NCI-H748 treated with DMSO at 0.1 percent for 48 hours (cell line): ENCODE measurements at regions not wholly inside any gene's neighbourhood (a gene's known extent, or its start where the extent isn't known, plus 50 kb on each side); places are given as distances from the start of the nearest gene placed in this dataset.

Experiments used
- DNase-seq: peaks from one replicate; lab custom pipeline; 2025; lab: John Stamatoyannopoulos, UW

DNA sequence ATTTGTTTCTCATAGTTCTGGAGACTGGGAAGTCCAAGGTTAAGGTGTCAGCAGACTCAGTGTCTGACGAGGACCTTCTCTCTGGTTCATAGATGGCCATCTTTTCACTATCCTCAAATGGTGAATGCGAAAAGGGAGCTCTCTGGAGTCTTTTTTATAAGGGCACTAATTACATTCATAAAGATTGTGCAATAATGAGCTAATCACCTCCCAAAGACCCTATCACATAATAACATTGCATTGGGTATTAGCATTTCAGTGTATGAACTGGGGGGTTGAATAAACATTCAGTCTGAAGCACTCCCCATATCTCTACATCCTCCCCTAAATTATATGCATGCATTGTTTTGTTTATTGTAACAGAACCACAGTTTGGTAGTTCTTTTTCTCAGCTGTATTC, 1086.5 kb downstream of the CDH11 start:
- no peak for DNase-seq

- DNase-seq = no peak
Observed at GRCh38 chr16:64019339-64019738, 1102.5 kb downstream of the CDH11 start.

- no peak for DNase-seq
Observed at GRCh38 chr16:64017796-64018195, 1104.1 kb downstream of the CDH11 start.

- DNase-seq = no peak
Observed at GRCh38 chr16:64013856-64014255, 1108.0 kb downstream of the CDH11 start.

GRCh38 chr16:64012166-64012565, 1109.7 kb downstream of the CDH11 start:
- no peak for DNase-seq

- DNase-seq = no peak
Observed at GRCh38 chr16:64011650-64012049, 1110.2 kb downstream of the CDH11 start.

DNA sequence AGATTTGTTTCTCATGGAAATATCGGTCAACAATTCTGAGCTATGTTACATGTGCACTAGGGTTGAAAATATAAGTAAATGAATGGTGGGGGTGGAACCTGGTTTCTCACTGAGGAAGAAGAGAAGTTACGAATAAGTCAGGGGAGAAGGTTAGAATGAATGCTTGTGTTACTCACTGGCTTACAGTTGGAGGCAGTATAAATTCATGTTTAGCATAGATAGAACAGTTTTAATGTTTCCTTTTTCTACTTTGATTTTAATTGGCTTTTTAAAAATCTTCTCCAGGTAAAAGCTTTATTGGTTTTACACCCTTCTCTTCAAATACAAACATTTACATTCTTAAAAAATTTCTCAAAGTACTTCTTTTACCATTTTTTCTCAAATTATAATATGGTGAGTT, 1113.7 kb downstream of the CDH11 start:
- no peak for DNase-seq

- no peak for DNase-seq
Observed at GRCh38 chr16:64004116-64004515, 1117.7 kb downstream of the CDH11 start.

DNA sequence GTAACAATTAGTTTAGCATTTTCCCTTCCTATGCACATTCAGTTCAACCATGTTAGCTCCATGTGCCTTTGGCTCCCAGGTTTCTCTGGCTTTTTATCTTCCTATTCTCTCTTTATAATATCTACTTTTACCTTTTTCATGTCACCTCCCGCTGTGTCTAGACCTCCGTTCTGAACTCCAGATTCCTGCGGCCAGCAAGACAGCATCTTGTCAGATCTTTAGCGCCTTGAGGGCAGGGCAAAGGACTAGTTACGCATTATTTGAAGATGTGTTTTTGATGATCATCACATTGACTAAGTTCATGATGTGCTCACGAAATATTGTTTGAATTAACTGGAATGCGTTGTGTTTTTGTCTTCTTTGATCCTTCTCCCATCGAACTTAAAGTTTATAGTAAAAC, 1126.8 kb downstream of the CDH11 start:
- DNase-seq = no peak

DNA sequence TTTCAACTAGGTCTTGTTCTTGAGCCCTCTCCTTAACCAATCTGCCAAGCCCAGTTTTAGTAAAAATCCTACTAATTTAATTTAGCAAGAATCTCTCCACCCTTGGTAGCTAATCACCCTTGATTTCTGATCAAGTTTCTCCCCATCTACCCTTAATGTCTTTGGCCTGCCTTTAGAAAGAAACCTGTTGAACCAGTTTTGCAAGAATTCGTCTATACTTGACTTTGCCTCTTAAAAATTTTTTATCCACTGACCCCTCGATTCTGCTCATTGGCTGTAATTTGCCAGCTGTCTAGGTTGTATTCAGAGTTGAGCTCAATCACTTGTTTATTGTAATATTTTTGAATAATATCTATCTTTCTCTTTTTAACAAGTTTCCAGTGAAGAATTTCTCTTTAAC, 1138.5 kb downstream of the CDH11 start:
- peak; percentile 80 for DNase-seq

- DNase-seq = no peak
Observed at GRCh38 chr16:63982741-63983140, 1139.1 kb downstream of the CDH11 start.

GRCh38 chr16:63982110-63982509, 1139.8 kb downstream of the CDH11 start:
- DNase-seq = no peak

DNA sequence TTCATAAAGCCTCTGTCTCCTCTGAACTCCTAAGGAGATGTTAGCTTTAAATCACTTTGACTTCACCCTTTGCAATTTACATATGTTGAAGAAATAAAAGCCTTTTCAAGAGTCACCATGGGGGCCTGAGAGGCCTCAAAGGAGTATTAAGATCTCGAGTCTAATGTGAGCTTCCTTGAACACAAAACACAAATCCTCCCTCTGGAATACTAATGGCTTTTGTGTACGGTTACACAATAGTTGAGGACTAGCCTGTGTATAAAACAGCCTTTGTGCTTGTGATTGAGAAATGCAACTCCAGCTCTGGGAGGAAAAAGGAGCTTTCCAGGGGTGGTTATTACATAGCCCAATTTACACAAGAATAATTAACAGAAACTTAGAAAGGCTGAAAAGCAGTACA, 1140.2 kb downstream of the CDH11 start:
- no peak for DNase-seq

DNA sequence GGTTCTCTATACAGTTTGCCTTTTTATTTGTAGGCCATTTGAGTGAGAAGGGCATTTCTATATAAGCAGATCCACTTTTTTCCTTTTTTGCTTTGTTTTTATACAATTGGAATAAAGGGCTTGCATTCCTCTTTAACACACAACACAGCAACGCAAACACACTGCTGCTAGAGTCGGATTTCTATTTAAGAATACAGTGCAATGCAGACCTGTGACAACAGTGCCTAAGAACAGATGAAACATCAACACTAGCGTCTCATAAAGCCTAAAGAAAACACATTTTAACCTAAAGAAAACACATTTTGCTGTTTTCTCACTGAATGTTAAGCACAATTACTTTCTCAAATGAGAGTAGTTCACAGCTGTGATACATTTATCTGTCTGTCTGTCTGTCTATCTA, 1141.1 kb downstream of the CDH11 start:
- no peak for DNase-seq

GRCh38 chr16:63978240-63978639, 1143.6 kb downstream of the CDH11 start:
- no peak for DNase-seq

DNA sequence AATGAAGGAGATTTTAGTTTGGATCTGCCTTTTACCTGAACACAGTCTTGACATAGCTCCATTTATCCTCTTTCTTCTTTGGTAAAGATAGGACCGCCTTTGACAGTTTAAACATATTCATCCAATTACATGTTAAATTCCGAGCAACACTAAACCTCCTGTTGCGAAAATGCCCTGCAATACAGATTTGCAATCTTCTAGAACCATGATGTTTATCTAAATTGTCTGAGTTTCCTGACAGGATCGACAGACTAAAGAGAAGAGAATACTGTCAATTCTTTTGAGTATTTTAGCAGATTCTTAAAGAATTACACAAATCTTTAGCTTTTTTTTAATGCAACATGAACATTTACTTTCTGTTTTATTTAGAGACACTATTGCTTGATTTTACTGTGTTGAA, 1145.5 kb downstream of the CDH11 start:
- DNase-seq = no peak

DNA sequence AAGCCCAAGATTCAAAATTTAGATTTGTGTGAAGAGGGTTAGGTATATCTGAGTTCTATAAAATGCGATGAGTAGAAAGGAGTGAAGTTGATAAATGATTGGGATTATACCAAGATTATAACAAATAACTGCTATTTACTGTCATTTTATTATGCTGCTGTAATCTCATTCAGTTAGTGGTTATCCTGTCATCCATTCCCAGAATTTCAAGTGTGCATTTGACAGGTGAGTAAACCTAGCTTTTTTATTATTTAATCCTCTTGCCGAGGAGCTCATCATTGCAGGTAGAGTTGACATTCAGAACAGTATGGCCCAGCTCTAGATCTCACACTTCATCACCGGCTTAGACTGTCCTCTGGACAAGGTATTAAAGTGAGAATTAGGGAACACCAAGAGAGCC, 1146.2 kb downstream of the CDH11 start:
- DNase-seq = no peak

GRCh38 chr16:63967966-63968365, 1153.9 kb downstream of the CDH11 start:
- DNase-seq = no peak

DNA sequence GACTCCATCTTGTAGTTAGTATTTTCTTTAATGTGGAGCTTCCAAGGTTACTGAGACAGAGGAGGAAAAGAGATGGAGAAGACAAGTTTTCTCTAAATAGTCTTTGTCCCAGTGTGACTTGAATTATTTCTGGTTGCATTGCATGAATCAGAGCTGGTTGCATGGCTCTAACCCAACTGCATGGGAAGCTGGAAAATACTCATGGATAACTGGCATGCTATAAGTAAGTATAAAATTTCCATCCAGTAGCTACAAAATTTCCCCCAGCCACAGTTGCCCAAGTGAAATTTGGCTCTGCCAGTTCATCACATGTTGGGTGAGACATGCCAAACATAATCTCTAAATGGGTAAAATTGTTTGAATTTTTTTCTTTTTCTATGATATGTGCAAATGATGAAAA, 1161.5 kb downstream of the CDH11 start:
- no peak for DNase-seq

- DNase-seq = no peak
Observed at GRCh38 chr16:63947022-63947421, 1174.8 kb downstream of the CDH11 start.

DNA sequence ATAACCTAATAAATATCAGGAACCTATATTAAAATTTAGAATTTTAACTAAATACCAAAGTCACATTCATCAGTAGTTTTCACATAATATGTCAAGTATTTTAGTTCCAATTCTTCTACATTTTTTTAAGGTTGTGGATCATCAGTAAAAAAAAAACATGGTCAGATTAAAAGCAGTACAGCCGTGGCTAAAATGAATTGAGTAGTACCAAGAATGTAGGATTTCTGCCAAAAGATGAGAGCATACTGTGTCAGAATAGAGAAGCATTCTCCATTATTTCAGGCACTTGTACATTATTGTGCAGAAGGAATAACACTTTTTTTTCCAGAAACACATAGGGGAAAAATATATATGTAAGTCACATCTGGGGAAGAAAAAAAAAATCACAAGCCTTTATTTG, 1176.1 kb downstream of the CDH11 start:
- no peak for DNase-seq

DNA sequence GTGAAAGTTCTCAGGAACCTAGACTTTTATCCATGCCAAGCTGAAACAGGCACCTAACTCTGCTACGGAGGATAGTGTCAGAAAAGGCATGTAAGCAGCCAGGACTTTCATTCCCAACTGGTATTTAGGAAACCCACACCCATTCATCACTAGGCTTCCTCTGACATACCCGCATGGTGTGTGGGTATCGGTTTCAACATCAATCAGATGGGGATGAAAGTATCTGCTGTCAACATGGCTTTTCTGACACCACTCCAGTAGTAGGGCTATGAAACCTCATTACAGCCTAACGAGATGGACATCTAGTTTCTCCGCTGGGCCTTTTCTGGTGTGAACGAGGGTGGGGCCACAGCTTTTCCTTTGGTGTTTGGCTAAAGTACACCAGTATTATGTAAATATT, 1178.3 kb downstream of the CDH11 start:
- no peak for DNase-seq

GRCh38 chr16:63938661-63939060, 1183.2 kb downstream of the CDH11 start:
- DNase-seq = no peak

DNA sequence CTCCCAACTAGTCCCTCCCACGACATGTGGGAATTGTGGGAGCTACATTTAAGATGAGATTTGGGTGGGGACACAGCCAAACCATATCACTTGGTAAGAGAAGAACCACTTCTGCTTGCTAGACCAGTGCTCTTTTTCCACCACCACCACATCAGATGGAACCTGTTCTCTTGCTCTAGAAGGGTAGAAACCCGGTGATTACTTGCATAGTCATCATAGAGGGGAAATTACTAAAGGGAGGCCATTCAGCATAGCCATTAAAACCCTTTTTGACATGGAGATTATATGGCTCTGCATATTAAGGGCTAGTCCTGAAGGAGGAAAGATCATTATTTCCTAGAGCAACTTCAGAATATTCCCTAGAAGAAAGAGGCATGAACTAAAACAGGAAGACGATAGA, 1188.0 kb downstream of the CDH11 start:
- no peak for DNase-seq

- no peak for DNase-seq
Observed at GRCh38 chr16:63928421-63928820, 1193.4 kb downstream of the CDH11 start.
